Type B pancreatic cell (in vitro differentiated cells): ENCODE measurements at regions not wholly inside any gene's neighbourhood (a gene's known extent, or its start where the extent isn't known, plus 50 kb on each side); places are given as distances from the start of the nearest gene placed in this dataset.

Source experiments
- DNase-seq: peaks from one replicate; pipeline ENCODE4 v3.0.0; 2021; ENCODE audit warnings: mixed read lengths; ENCODE audit not compliant: unreplicated experiment; ENCODE audit errors: extremely low spot score
- H3K27ac Mint-ChIP-seq: 2 replicates; pipeline ENCODE4 v1.8.0; 2021; ENCODE audit warnings: mild to moderate bottlenecking, mixed read lengths
- H3K27me3 Mint-ChIP-seq: 2 replicates; pipeline ENCODE4 v1.8.0; 2021; ENCODE audit warnings: mixed read lengths
- H3K36me3 Mint-ChIP-seq: 2 replicates; pipeline ENCODE4 v1.8.0; 2021; ENCODE audit warnings: mixed read lengths
- H3K4me1 Mint-ChIP-seq: one replicate; pipeline ENCODE4 v1.8.0; 2021; ENCODE audit warnings: mixed read lengths; ENCODE audit not compliant: unreplicated experiment
- H3K4me3 Mint-ChIP-seq: 2 replicates; pipeline ENCODE4 v1.8.0; 2021; ENCODE audit warnings: mild to moderate bottlenecking, mixed read lengths
- H3K9me3 Mint-ChIP-seq: 2 replicates; pipeline ENCODE4 v1.8.0; 2021; ENCODE audit warnings: mixed read lengths
- CTCF ChIP-seq: fragments of 200-600 bp; sonication (generic); conservative IDR thresholded peaks from 2 replicates; pipeline ENCODE4 v1.5.0; 2021; ENCODE audit warnings: antibody characterized with exemption, mild to moderate bottlenecking

- Mint-ChIP-seq H3K4me3 (no peak overlapping the region), H3K9me3 (no peaks in the 10 kb centered on the region), H3K36me3 (no peaks in the 10 kb centered on the region), H3K4me1 (peaks cover 16% of the 10 kb centered on the region), H3K27me3 (peaks cover 7% of the 10 kb centered on the region), H3K27ac (peak overlapping the region; percentile 76)
- no peak for DNase-seq
- TF ChIP-seq CTCF, result no peak
Observed at GRCh38 chr4:74534121-74534520, 89.2 kb downstream of the AREG start.

- Mint-ChIP-seq H3K9me3 (no peaks in the 10 kb centered on the region), H3K27me3 (peaks cover 7% of the 10 kb centered on the region), H3K4me1 (peaks cover 9% of the 10 kb centered on the region), H3K36me3 (no peaks in the 10 kb centered on the region), H3K4me3 (no peak overlapping the region), H3K27ac (peak overlapping the region; percentile 76)
- TF ChIP-seq CTCF, result no peak
- DNase-seq, result no peak
Observed at GRCh38 chr4:74534936-74535335, 90.0 kb downstream of the AREG start.

GRCh38 chr4:74535512-74535911 lies 90.6 kb downstream of the AREG start:
- no peak for DNase-seq
- Mint-ChIP-seq H3K4me1 (peaks cover 9% of the 10 kb centered on the region), H3K27ac (no peak overlapping the region), H3K27me3 (peaks cover 7% of the 10 kb centered on the region), H3K36me3 (no peaks in the 10 kb centered on the region), H3K4me3 (no peak overlapping the region), H3K9me3 (no peaks in the 10 kb centered on the region)
- TF ChIP-seq CTCF, result no peak

GRCh38 chr4:74536557-74536956 lies 91.6 kb downstream of the AREG start:
- no peak for DNase-seq
- H3K36me3 Mint-ChIP-seq, result no peaks in the 10 kb centered on the region
- no peaks in the 10 kb centered on the region for H3K9me3 Mint-ChIP-seq
- TF ChIP-seq CTCF, result peak; percentile 48
- no peak overlapping the region for H3K27ac Mint-ChIP-seq
- H3K4me3 Mint-ChIP-seq, result no peak overlapping the region
- H3K4me1 Mint-ChIP-seq, result peaks cover 9% of the 10 kb centered on the region
- peaks cover 7% of the 10 kb centered on the region for H3K27me3 Mint-ChIP-seq

GRCh38 chr4:74537459-74537858 lies 92.5 kb downstream of the AREG start:
- Mint-ChIP-seq H3K4me1 (peaks cover 9% of the 10 kb centered on the region), H3K27ac (no peak overlapping the region), H3K27me3 (peaks cover 4% of the 10 kb centered on the region), H3K9me3 (no peaks in the 10 kb centered on the region), H3K4me3 (no peak overlapping the region), H3K36me3 (no peaks in the 10 kb centered on the region)
- no peak for TF ChIP-seq CTCF
- no peak for DNase-seq

- peaks cover 4% of the 10 kb centered on the region for H3K27me3 Mint-ChIP-seq
- H3K36me3 Mint-ChIP-seq, result no peaks in the 10 kb centered on the region
- peaks cover 12% of the 10 kb centered on the region for H3K4me1 Mint-ChIP-seq
- no peak for TF ChIP-seq CTCF
- no peak overlapping the region for H3K4me3 Mint-ChIP-seq
- peak overlapping the region; percentile 66 for H3K27ac Mint-ChIP-seq
- DNase-seq, result no peak
- H3K9me3 Mint-ChIP-seq, result no peaks in the 10 kb centered on the region
Observed at GRCh38 chr4:74539044-74539790, 94.3 kb downstream of the AREG start.
